ENCODE measurements at regions not wholly inside any gene's neighbourhood (a gene's known extent, or its start where the extent isn't known, plus 50 kb on each side); places are given as distances from the start of the nearest gene placed in this dataset.

DNA sequence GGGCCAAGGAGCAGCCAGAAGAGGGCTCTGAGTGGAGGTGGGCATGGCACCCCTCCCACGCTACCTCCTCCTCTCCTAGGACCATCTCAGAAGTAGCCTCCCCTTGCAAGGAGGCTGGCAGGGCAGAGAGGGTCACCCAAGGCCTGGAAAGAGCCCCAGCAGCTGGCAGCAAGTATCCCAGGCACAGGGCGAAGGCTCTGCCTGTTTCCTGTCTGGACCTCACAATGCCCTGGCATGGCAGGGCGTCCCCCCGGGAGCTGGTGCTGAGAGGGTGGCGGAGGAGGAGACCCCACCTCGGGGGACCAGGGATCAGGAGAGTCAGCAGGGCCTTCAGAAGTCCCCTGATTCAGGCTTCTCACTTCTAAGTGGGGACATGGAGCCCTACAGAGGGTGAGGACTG, 66.2 kb upstream of the TAF1B start:
- no peak for TF ChIP-seq EZH2 (IDR thresholded peaks at IDR 0.05; ENCODE audit: borderline replicate concordance, low read depth, low read length, severe bottlenecking)
- no peak for TF ChIP-seq CTCF (IDR thresholded peaks at IDR 0.05; ENCODE audit: borderline replicate concordance, extremely low read depth, low read length, poor library complexity, severe bottlenecking)
